Retina (tissue), 1 donor: ENCODE measurements at regions not wholly inside any gene's neighbourhood (a gene's known extent, or its start where the extent isn't known, plus 50 kb on each side); places are given as distances from the start of the nearest gene placed in this dataset.
"Not testable (repeated sequence)": the region's sequence is repeated elsewhere in the genome, so short reads cannot be mapped to it uniquely, and the experiment has no call there.

ENCODE experiments used
- DNase-seq: peaks from one replicate; pipeline ENCODE4 v3.0.0-alpha.2; 2016

GRCh38 chr11:71383461-71383860 lies 64.7 kb downstream of the DHCR7 start:
- DNase-seq = no peak

GRCh38 chr11:71381781-71382505 lies 66.2 kb downstream of the DHCR7 start:
- no peak for DNase-seq

DNA sequence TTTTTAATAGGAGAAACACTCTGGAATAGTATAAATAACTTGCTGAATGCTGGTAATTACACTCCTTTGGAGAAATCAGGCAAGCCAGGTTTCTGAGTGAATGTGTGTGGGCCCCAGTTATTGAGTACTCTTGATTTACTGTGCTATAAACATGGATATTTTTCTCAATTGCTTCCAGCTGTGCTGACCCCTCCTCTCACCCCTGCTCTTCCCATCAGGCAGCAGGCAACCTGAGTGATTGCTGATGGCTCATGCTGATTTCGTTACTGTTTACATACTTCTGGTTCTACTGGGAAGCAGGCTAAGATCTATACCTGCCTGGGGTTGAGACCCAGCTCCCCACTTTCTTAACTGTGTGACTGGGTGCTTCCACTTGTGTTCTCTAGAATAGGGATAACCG lies 68.5 kb downstream of the DHCR7 start:
- DNase-seq = no peak

DNA sequence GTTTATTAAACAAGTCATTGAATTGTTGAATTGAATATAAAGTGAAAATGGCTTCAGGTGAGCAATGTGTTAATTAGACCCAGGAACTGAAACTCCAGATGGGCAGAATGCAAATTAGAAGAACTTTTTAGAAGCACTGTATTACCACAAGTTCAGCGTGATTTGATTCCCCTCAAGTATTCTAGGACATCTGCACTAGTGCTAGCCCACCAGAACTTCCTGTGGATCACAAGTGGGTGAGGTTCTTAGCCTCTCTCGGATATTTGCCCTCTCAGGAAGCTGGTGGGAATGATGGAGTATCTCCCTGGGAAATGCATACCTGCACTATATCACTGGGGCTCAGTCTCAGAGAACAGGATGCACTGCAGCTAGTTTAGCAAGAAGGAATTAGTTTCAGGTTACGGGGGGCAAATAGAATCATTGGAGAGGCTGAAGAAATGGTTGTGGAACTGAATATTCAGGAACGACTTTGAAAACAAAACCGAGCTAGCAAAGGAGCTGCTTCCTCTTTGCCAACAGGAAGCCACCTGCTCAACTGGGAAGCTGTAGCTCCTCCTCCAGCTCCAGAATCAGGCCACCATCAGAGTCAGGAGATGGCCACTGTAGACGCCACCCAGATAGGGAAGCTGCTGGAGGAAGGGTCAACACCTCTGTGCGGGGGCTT lies 74.3 kb downstream of the DHCR7 start:
- DNase-seq = no peak

DNA sequence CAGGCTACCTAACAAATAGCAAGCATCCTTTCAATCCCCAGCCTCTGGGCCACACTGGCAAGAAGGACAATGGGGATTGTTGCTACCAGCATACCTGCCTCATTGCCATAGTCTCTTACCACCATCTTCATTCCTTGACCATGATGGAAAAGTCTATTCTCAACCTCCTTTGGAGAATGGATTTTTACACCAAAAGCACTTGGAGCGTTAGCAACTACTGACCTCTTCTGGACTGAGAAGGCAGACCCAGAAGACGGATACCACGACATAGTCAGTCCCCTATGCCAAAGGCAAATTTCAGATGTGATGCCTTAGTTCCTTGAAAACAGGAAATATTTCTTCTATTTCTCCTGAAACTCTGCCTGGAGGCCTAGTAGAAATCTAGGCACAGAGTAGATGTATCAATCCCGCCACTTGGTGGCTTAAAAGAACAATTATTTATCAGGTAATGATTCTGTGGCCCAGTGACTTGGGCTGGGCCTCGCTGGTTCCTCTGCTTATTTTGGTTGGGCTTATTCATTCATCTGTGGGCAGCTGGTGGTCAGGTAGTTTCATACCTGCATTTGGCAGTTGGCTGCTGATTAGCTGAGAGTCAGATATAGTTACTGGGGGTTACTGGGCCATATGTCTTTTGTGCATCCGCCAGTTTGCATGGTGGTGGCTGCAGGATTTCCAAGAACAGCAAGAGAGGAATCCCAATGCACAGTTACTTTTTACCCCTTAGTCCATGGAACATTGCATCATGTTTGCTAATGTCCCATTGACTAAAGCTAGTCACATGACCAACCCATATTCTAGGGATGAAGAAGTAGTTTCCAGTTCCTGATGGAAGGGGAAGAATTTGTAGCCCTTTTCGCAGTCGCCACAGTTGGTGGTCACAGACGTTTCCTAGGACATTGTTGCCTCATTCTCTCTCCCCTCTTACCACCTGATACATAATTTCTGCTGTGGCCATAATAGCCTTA lies 75.2 kb downstream of the DHCR7 start:
- DNase-seq = no peak

DNA sequence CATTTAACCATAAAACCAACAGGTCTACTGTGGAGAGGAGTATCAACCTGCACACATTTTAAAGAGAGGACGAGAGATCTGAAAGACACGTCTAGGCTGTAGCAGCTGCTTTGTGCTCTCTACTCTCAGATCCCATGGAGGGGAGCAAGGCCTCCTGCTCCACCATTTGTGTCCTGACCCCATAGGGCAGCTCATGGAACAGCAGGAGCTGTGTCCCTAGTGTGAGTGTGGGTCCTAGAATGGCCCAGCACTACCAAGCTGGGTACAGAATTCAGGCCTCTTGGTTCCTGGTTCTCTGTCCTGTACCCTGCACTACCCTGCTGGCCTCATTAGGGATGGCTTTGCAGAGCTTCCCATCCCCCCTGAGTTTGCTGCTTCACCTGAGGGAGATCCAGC lies 76.5 kb downstream of the DHCR7 start:
- DNase-seq = no peak

- DNase-seq = no peak
Observed at GRCh38 chr11:71370895-71371673, 77.1 kb downstream of the DHCR7 start.

- no peak for DNase-seq
Observed at GRCh38 chr11:71370020-71370747, 78.0 kb downstream of the DHCR7 start.

DNA sequence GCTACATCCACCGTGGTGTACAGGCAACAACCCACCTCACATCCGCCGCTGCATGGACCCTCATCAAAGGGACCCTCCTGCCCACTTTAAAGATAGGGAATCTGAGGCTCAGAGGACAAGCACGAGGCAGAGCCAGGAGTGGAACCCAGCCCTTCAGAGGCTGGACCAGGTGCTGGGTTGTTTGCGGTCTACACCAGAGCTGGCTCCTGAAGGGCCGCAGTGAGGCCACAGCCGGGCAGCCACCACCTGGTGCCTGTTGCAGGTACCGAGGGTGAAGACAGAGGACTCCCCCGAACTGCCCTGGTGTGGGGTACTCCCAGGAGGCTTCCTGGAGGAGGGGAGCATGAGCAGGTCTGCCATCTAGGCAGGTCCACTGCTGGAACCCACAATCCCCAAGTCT lies 78.8 kb downstream of the DHCR7 start:
- no peak for DNase-seq

DNA sequence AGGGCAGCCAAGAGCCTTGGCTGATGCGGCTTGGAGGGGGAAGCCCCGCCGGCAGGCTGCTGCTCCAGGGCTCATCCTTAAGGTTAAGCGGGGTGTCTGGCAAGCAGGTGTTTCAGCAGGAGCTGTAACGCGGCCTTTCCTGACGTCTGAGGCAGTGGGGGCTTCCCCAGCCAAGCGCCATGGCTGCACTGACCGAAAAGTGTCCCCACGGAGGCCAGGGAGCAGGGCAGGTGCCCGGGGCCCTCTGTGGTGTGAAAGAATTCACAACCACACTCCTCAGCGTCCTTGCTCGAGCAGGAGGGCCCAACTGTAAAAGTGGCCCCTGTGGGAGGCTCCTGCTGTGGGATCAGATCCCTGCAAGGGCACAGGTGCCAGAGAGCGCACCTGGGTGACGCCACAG lies 79.2 kb downstream of the DHCR7 start:
- no peak for DNase-seq

GRCh38 chr11:71367756-71368155 lies 80.4 kb downstream of the DHCR7 start:
- DNase-seq = no peak

GRCh38 chr11:71367276-71367675 lies 80.9 kb downstream of the DHCR7 start:
- not testable (repeated sequence) for DNase-seq

GRCh38 chr11:71366076-71366475 lies 82.1 kb downstream of the DHCR7 start:
- no peak for DNase-seq

DNA sequence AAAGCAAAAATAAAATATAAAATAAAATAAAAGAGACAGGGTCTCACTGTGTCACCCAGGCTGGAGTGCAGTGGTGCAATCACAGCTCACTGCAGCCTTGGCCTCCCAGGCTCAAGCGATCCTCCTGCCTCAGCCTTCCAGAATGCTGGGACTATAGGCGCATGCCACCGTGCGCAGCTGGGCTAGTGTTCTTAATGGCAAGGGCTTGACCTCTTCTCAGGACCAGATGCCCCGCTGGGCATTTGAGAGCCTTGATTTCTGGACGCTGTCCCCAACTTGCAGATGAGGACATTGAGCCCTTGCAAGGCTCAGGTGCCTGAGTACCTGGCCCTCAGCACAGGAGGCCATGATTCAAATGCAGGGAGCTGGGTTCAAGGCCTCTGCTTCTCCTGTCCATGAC lies 82.6 kb downstream of the DHCR7 start:
- no peak for DNase-seq

DNA sequence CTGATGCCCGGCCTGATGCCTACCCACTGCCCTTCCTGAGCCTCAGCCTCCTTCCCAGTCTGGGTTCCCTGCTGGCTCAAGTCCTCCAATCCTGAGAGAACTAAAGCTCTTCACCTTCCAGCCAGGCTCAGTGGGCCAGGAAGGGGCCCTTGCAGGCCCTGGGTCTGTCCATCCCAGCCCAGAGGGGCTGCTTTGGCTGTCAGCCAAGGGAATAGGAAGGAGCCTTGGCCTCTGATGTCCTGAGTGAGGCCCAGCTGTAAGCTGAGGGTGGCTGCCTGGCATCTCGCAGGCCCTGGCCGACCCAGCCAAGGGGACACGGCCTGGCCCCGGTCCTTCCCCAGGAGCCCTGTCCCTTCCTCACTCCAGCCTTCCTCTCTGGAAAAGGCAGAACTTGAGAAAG lies 83.4 kb downstream of the DHCR7 start:
- DNase-seq = no peak

DNA sequence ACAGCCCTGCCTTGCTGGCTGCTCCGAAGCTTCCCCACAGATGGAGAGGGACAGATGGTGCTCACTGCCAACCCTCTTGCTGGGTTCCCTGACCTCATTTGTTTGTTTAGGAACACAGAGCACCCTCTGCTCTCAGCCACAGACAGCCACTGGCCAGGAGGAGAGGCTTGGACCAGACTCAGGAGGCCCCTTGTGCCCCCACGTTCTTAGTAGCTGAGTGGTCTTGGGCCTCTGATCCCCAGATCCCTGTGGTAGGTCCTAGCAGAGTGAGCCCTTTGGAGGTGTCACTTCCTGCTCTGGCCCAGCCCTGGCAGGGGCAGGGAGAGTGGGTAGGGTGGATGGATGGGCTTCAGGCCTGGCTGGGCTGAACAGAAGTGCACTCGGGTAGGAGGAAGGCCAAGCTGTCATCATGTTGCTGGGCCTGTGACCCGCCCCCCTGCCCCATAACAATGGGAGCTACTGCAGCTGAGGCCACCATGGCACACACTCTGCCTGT lies 84.0 kb downstream of the DHCR7 start:
- DNase-seq = peak; percentile 56

DNA sequence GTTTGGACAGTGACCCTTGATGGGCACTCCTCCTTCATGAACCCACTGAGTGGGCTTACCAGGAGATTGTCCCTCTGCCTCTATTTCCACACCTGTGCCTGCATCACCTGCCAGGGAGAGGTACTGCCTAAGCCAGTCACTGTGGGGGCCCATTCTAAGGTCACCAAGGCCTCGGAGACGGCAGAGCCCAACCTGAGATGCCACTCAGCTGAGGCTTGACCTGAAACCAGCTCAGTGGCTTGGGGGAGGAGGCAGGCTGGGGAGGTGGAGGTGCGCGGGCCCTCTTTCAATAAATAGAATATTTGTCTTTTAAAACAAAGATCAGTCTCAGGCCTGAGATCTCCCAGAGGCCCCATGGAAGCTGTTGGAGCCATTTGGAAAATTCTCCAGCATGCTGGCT lies 84.5 kb downstream of the DHCR7 start:
- DNase-seq = no peak

DNA sequence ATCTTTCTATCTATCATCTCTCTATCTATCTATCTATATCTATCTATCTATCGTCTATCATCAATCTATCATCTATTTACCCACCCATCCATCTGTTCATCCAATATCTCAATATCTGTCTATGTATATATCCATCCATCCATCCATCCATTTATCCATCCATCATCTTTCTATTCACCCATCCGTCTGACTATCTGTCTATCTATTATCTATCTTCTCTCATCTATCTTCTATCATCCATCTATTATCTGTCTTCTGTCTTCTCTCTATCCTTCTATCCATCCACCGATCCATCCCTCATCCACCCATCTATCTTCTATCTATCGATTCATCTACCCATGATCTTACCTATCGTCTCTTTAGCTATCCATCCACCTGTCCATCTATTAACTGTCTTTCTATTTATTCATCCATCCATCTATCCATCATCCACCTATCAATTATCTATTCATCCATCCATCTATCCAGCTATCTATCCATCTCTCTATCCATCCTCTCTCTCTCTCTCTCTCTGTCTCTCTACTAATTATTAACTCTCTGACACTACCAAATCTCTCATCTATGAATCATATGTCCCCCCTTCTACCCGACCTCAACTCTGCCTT lies 89.1 kb downstream of the DHCR7 start:
- DNase-seq = no peak

- DNase-seq = no peak
Observed at GRCh38 chr11:71358122-71358728, 90.0 kb downstream of the DHCR7 start.

- DNase-seq = no peak
Observed at GRCh38 chr11:71357414-71357813, 90.8 kb downstream of the DHCR7 start.

DNA sequence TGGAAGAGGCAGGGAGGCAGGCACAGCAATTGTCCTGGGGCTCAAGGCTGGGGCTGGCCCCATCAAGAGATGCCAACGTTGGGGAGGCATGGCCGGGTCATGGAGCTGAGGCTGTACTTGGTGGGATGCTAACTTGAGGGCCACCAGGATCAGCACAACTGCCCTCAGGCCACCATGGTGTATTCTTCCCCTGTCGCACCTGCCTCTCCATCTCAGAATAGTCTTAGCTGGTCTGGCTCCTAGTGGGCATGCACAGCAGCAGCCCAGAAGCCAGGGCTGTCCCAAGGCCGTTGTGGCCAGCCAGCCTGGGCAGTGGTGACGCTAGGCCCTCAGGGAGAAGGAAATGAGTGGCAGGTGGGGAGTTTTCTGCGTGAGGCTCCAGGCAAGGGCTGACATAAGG lies 91.3 kb downstream of the DHCR7 start:
- no peak for DNase-seq
